Muscle layer of colon (tissue), 2 donors: ENCODE measurements at regions not wholly inside any gene's neighbourhood (a gene's known extent, or its start where the extent isn't known, plus 50 kb on each side); places are given as distances from the start of the nearest gene placed in this dataset.

Source experiments
- H3K27ac ChIP-seq: one replicate; pipeline ENCODE4 v1.7.0; 2013; ENCODE audit warnings: low read depth, mild to moderate bottlenecking, low read length, moderate library complexity
- H3K27me3 ChIP-seq, 2 donors: one replicate each; pipeline ENCODE4 v1.7.0; 2013; ENCODE audit warnings: low read length in 2 of 2, mild to moderate bottlenecking in 2 of 2; ENCODE audit not compliant: insufficient read depth in 2 of 2, control insufficient read depth in 1 of 2
- H3K36me3 ChIP-seq: one replicate; pipeline ENCODE4 v1.7.0; 2013; ENCODE audit warnings: mild to moderate bottlenecking, low read length; ENCODE audit not compliant: insufficient read depth
- H3K4me1 ChIP-seq: one replicate; pipeline ENCODE4 v1.7.0; 2013; ENCODE audit warnings: mild to moderate bottlenecking, low read length; ENCODE audit not compliant: insufficient read depth
- H3K4me3 ChIP-seq, 2 donors: one replicate each; pipeline ENCODE4 v1.7.0; 2013; ENCODE audit warnings: low read length in 2 of 2, low read depth in 1 of 2, mild to moderate bottlenecking in 1 of 2, moderate library complexity in 1 of 2
- H3K9ac ChIP-seq: one replicate; pipeline ENCODE4 v1.7.0; 2013; ENCODE audit warnings: low read length
- H3K9me3 ChIP-seq: one replicate; pipeline ENCODE4 v1.7.0; 2013; ENCODE audit warnings: mild to moderate bottlenecking, low read length
- donor health status: abdominal sarcoma.
- donor health status: Adenocarcinoma of cecum.

GRCh38 chr16:86337581-86338402, 172.5 kb upstream of the FOXF1 start:
- Histone ChIP-seq H3K36me3 (no peaks in the 10 kb centered on the region), H3K9ac (no peak overlapping the region), H3K27me3 (no peaks in the 10 kb centered on the region), H3K4me3 (no peak overlapping the region), H3K9me3 (no peaks in the 10 kb centered on the region), H3K4me1 (peaks cover 20% of the 10 kb centered on the region), H3K27ac (no peak overlapping the region)

GRCh38 chr16:86338403-86339115, 171.8 kb upstream of the FOXF1 start:
- no peak overlapping the region for H3K4me3 ChIP-seq
- H3K27me3 ChIP-seq, result no peaks in the 10 kb centered on the region
- no peaks in the 10 kb centered on the region for H3K36me3 ChIP-seq
- H3K4me1 ChIP-seq, result peaks cover 24% of the 10 kb centered on the region
- no peak overlapping the region for H3K9ac ChIP-seq
- no peak overlapping the region for H3K27ac ChIP-seq
- no peaks in the 10 kb centered on the region for H3K9me3 ChIP-seq

GRCh38 chr16:86342161-86342834, 168.0 kb upstream of the FOXF1 start:
- H3K9me3 ChIP-seq, result no peaks in the 10 kb centered on the region
- peak overlapping the region; percentile 11 for H3K9ac ChIP-seq
- H3K27ac ChIP-seq, result peak overlapping the region; percentile 95

GRCh38 chr16:86343027-86343795, 167.1 kb upstream of the FOXF1 start:
- Histone ChIP-seq H3K4me3 (peak overlapping the region in 1 of 2 donors; percentile 21), H3K9me3 (no peaks in the 10 kb centered on the region), H3K36me3 (no peaks in the 10 kb centered on the region), H3K9ac (peak overlapping the region; percentile 58), H3K27ac (peak overlapping the region; percentile 95), H3K27me3 (no peaks in the 10 kb centered on the region), H3K4me1 (peaks cover 41% of the 10 kb centered on the region)

More at GRCh38 chr16:86342161-86342834, 168.0 kb upstream of the FOXF1 start:
- Histone ChIP-seq H3K27me3 (no peaks in the 10 kb centered on the region), H3K4me1 (peaks cover 41% of the 10 kb centered on the region), H3K4me3 (peak overlapping the region in 1 of 2 donors; percentile 13), H3K36me3 (no peaks in the 10 kb centered on the region)

GRCh38 chr16:86343796-86344585, 166.3 kb upstream of the FOXF1 start:
- Histone ChIP-seq H3K9ac (peak overlapping the region; percentile 58), H3K27me3 (no peaks in the 10 kb centered on the region), H3K4me3 (peak overlapping the region in 1 of 2 donors; percentile 21), H3K27ac (peak overlapping the region; percentile 95), H3K4me1 (peaks cover 41% of the 10 kb centered on the region), H3K36me3 (no peaks in the 10 kb centered on the region), H3K9me3 (no peaks in the 10 kb centered on the region)

GRCh38 chr16:86344586-86344871, 165.8 kb upstream of the FOXF1 start:
- Histone ChIP-seq H3K27me3 (no peaks in the 10 kb centered on the region), H3K4me1 (peaks cover 41% of the 10 kb centered on the region), H3K36me3 (no peaks in the 10 kb centered on the region), H3K4me3 (no peak overlapping the region), H3K9ac (peak overlapping the region; percentile 58), H3K9me3 (no peaks in the 10 kb centered on the region), H3K27ac (peak overlapping the region; percentile 95)

- no peaks in the 10 kb centered on the region for H3K36me3 ChIP-seq
- peaks cover 43% of the 10 kb centered on the region for H3K4me1 ChIP-seq
- H3K9me3 ChIP-seq, result no peaks in the 10 kb centered on the region
- no peak overlapping the region for H3K4me3 ChIP-seq
- H3K9ac ChIP-seq, result peak overlapping the region; percentile 58
- peak overlapping the region; percentile 95 for H3K27ac ChIP-seq
- H3K27me3 ChIP-seq, result no peaks in the 10 kb centered on the region
Measured at GRCh38 chr16:86344881-86345280, 165.4 kb upstream of the FOXF1 start.

- H3K27ac ChIP-seq, result no peak overlapping the region
- no peak overlapping the region for H3K4me3 ChIP-seq
- H3K36me3 ChIP-seq, result no peaks in the 10 kb centered on the region
- H3K9ac ChIP-seq, result no peak overlapping the region
- H3K27me3 ChIP-seq, result no peaks in the 10 kb centered on the region
- H3K4me1 ChIP-seq, result peaks cover 44% of the 10 kb centered on the region
- H3K9me3 ChIP-seq, result no peaks in the 10 kb centered on the region
Measured at GRCh38 chr16:86345516-86345915, 164.8 kb upstream of the FOXF1 start.

- H3K27ac ChIP-seq, result no peak overlapping the region
- no peak overlapping the region for H3K9ac ChIP-seq
- H3K4me3 ChIP-seq, result no peak overlapping the region
- H3K9me3 ChIP-seq, result no peaks in the 10 kb centered on the region
- no peaks in the 10 kb centered on the region for H3K27me3 ChIP-seq
- no peaks in the 10 kb centered on the region for H3K36me3 ChIP-seq
- peaks cover 39% of the 10 kb centered on the region for H3K4me1 ChIP-seq
Measured at GRCh38 chr16:86346034-86346433, 164.3 kb upstream of the FOXF1 start.

- no peak overlapping the region for H3K9ac ChIP-seq
- no peaks in the 10 kb centered on the region for H3K36me3 ChIP-seq
- H3K27ac ChIP-seq, result no peak overlapping the region
- no peaks in the 10 kb centered on the region for H3K9me3 ChIP-seq
- no peak overlapping the region for H3K4me3 ChIP-seq
- peaks cover 35% of the 10 kb centered on the region for H3K4me1 ChIP-seq
- no peaks in the 10 kb centered on the region for H3K27me3 ChIP-seq
Measured at GRCh38 chr16:86347090-86347489, 163.2 kb upstream of the FOXF1 start.
